Spleen (tissue), 11 donors: ENCODE measurements at regions not wholly inside any gene's neighbourhood (a gene's known extent, or its start where the extent isn't known, plus 50 kb on each side); places are given as distances from the start of the nearest gene placed in this dataset.

Source experiments
- DNase-seq: peaks from one replicate; pipeline ENCODE4 v3.0.0-alpha.2; 2020
- H3K27ac ChIP-seq, 8 donors: fragments of 200-600 bp; sonication (generic) in 7 of 8; 1 replicate in 4 of 8; 2 replicates in 4 of 8; pipeline versions ENCODE4 v1.5.0 to v1.8.0; 2016 to 2021; ENCODE audit warnings: inconsistent platforms in 4 of 8, mild to moderate bottlenecking in 4 of 8, moderate library complexity in 1 of 8
- H3K27me3 ChIP-seq, 7 donors: fragments of 200-600 bp; sonication (generic) in 6 of 7; replicated peaks in 1 of 7; 1 replicate in 4 of 7; 2 replicates in 3 of 7; pipeline versions ENCODE4 v1.5.0 to v1.8.0; 2016 to 2021; ENCODE audit warnings: inconsistent platforms in 3 of 7, mild to moderate bottlenecking in 1 of 7
- H3K36me3 ChIP-seq, 6 donors: fragments of 200-600 bp; sonication (generic) in 5 of 6; 1 replicate in 4 of 6; 2 replicates in 2 of 6; pipeline versions ENCODE4 v1.5.0 to v1.8.0; 2016 to 2021; ENCODE audit warnings: inconsistent platforms in 2 of 6
- H3K4me1 ChIP-seq, 6 donors: fragments of 200-600 bp; sonication (generic) in 5 of 6; 1 replicate in 3 of 6; 2 replicates in 3 of 6; pipeline versions ENCODE4 v1.5.0 to v1.8.0; 2016 to 2021; ENCODE audit warnings: inconsistent platforms in 3 of 6
- H3K4me3 ChIP-seq, 8 donors: fragments of 200-600 bp; sonication (generic) in 7 of 8; 1 replicate in 4 of 8; 2 replicates in 4 of 8; pipeline versions ENCODE4 v1.5.0 to v1.8.0; 2016 to 2021; ENCODE audit warnings: inconsistent platforms in 4 of 8, mild to moderate bottlenecking in 4 of 8, moderate library complexity in 2 of 8
- H3K9me3 ChIP-seq, 8 donors: fragments of 200-600 bp; sonication (generic) in 7 of 8; 1 replicate in 4 of 8; 2 replicates in 4 of 8; pipeline versions ENCODE4 v1.5.0 to v1.8.0; 2016 to 2021; ENCODE audit warnings: inconsistent platforms in 4 of 8
- CTCF ChIP-seq, 11 experiments: fragments of 200-600 bp in 7 of 11; fragments of 450-650 bp in 4 of 11; sonication (generic) in 4 of 11; IDR thresholded peaks in 8 of 11; conservative IDR thresholded peaks in 3 of 11; 1 replicate in 7 of 11; 2 replicates in 4 of 11; pipeline versions ENCODE4 v1.4.0 to v1.8.0; 2016 to 2021; ENCODE audit warnings: antibody characterized with exemption in 11 of 11, inconsistent platforms in 4 of 11, mild to moderate bottlenecking in 1 of 11
- POLR2A ChIP-seq, 3 donors: fragments of 450-650 bp; IDR thresholded peaks; one replicate each; pipeline ENCODE4 v1.5.1; 2017; ENCODE audit warnings: antibody characterized with exemption in 3 of 3, mild to moderate bottlenecking in 1 of 3
- POLR2AphosphoS5 ChIP-seq, 3 donors: sonication (generic); formaldehyde crosslinking; IDR thresholded peaks; one replicate each; pipeline ENCODE4 v1.5.1; 2017; ENCODE audit warnings: antibody characterized with exemption in 3 of 3
- WGBS, 5 donors: extraction: QIAGEN DNeasy Blood & Tissue Kit in 3 of 5; methylation state at CpG; one replicate each; pipeline versions ENCODE4 v1.1.5 to v1.1.7; 2013 to 2018; 5-methylcytosine and 5-hydroxymethylcytosine counted together
- intact Hi-C: fragments of 100-400 bp; cut with DNase I; formaldehyde crosslinking; loops from one replicate; pipeline ENCODE4 v1.15.0; 2023; ENCODE audit warnings: low total_unique reads
- donor health status: healthy with polysubstance abuse.
- donor health status: DM: no; HTN: no; CAD: no; lungs with moderate emphysema.
- donor health status: DM: no; HTN: no; CAD: no.
- donor health status: Bipolar disorder and iron deficiency.
- donor health status: healthy.
- donor health status: DM: no; HTN: no; CAD: no.
- donor health status: DM: yes; HTN: yes; CAD: no.

GRCh38 chr21:24147674-24148073 lies 1459.6 kb downstream of the MRPL39 start:
- intact Hi-C loops: no loop called here
- Histone ChIP-seq H3K27me3 (no peaks in the 10 kb centered on the region), H3K4me3 (no peak overlapping the region), H3K9me3 (no peaks in the 10 kb centered on the region), H3K4me1 (no peaks in the 10 kb centered on the region), H3K36me3 (no peaks in the 10 kb centered on the region), H3K27ac (no peak overlapping the region)
- no peak for DNase-seq
- TF ChIP-seq POLR2A (IDR thresholded peaks at IDR 0.05) (no peak), CTCF (IDR thresholded peaks at IDR 0.05 in 8 of 11, conservative IDR thresholded peaks at IDR 0.05 in 3 of 11) (no peak), POLR2AphosphoS5 (IDR thresholded peaks at IDR 0.05) (no peak)
- WGBS, 5 donors: 86 to 97% (median 88%) methylated on average over 3 of the region's 3 CpGs

GRCh38 chr21:24131056-24131455 lies 1476.2 kb downstream of the MRPL39 start:
- intact Hi-C loops: no loop called here
- H3K9me3 ChIP-seq: peaks cover 0 to 4% (median 0%) of the 10 kb centered on the region in 8 donors
- TF ChIP-seq CTCF (IDR thresholded peaks at IDR 0.05 in 8 of 11, conservative IDR thresholded peaks at IDR 0.05 in 3 of 11) (no peak), POLR2A (IDR thresholded peaks at IDR 0.05) (no peak), POLR2AphosphoS5 (IDR thresholded peaks at IDR 0.05) (no peak)
- no peaks in the 10 kb centered on the region for H3K36me3 ChIP-seq
- no peaks in the 10 kb centered on the region for H3K4me1 ChIP-seq
- H3K4me3 ChIP-seq: no peak overlapping the region
- H3K27me3 ChIP-seq: no peaks in the 10 kb centered on the region
- DNase-seq: no peak
- WGBS, 5 donors: 26 to 42% (median 36%) methylated on average over 1 of the region's 1 CpG
- no peak overlapping the region for H3K27ac ChIP-seq

GRCh38 chr21:24127651-24128050 lies 1479.6 kb downstream of the MRPL39 start:
- no peaks in the 10 kb centered on the region for H3K36me3 ChIP-seq
- DNase-seq: no peak
- TF ChIP-seq CTCF (IDR thresholded peaks at IDR 0.05 in 8 of 11, conservative IDR thresholded peaks at IDR 0.05 in 3 of 11): no peak
- no peak for TF ChIP-seq POLR2A (IDR thresholded peaks at IDR 0.05)
- no peak for TF ChIP-seq POLR2AphosphoS5 (IDR thresholded peaks at IDR 0.05)
- H3K4me3 ChIP-seq: no peak overlapping the region
- H3K4me1 ChIP-seq: no peaks in the 10 kb centered on the region
- WGBS, 5 donors: 53 to 68% (median 67%) methylated on average over 1 of the region's 1 CpG
- no peaks in the 10 kb centered on the region for H3K27me3 ChIP-seq
- no peaks in the 10 kb centered on the region for H3K9me3 ChIP-seq
- intact Hi-C loops: no loop called here
- no peak overlapping the region for H3K27ac ChIP-seq

- no peak overlapping the region for H3K4me3 ChIP-seq
- no peaks in the 10 kb centered on the region for H3K4me1 ChIP-seq
- no peak for DNase-seq
- intact Hi-C loops: no loop called here
- no peaks in the 10 kb centered on the region for H3K27me3 ChIP-seq
- H3K9me3 ChIP-seq: no peaks in the 10 kb centered on the region
- TF ChIP-seq POLR2AphosphoS5 (IDR thresholded peaks at IDR 0.05) (no peak), CTCF (IDR thresholded peaks at IDR 0.05 in 8 of 11, conservative IDR thresholded peaks at IDR 0.05 in 3 of 11) (no peak), POLR2A (IDR thresholded peaks at IDR 0.05) (no peak)
- 82 to 93% (median 84%) methylated on average over 1 of the region's 1 CpG for WGBS, 5 donors
- H3K36me3 ChIP-seq: no peaks in the 10 kb centered on the region
- no peak overlapping the region for H3K27ac ChIP-seq
These were observed 1483.5 kb downstream of the MRPL39 start for GRCh38 chr21:24123785-24124184.
